NCI-H2227 (cell line): ENCODE measurements at regions not wholly inside any gene's neighbourhood (a gene's known extent, or its start where the extent isn't known, plus 50 kb on each side); places are given as distances from the start of the nearest gene placed in this dataset.

Source experiments
- DNase-seq: peaks from one replicate; lab custom pipeline; 2025; ENCODE audit not compliant: unreplicated experiment; lab: John Stamatoyannopoulos, UW

DNA sequence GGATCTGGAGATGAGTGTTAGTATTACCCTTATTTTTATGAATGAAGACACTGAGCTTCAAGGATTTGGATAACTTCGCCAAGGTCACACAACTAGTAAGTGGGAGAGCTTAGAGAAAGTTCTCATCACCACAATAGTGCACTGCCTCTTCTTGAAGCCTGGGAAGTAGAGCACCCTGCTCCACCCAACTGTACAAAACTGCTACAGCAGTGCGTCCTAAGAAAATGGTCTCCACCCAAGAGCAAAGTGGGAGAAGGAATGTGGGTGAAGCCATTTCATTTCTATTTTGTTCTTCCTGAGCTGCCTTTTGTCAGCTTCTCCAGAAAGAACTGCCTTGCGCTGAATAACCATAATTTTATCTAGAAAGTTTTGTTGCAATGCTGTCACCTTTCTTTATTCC is 403.9 kb upstream of the FAT3 start:
- no peak for DNase-seq

DNA sequence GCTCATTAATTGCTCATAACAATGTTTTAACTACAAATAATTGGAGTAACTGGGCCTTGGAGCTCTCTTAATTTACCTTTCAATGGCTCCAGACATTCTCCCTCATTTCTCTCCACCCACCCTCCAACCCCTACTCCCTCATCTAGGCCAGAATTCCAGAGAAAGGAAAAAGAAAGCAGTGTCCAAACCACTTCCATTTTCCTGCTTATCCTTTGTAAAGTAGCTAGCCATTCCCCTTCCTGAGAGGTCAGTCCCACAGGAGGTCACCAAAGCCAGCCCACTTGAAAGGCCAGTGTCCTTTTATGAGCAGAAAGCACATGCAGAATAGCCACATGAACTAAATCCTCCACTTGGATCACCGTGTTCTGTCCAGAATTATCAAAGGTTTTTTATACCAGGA is 404.8 kb upstream of the FAT3 start:
- no peak for DNase-seq

DNA sequence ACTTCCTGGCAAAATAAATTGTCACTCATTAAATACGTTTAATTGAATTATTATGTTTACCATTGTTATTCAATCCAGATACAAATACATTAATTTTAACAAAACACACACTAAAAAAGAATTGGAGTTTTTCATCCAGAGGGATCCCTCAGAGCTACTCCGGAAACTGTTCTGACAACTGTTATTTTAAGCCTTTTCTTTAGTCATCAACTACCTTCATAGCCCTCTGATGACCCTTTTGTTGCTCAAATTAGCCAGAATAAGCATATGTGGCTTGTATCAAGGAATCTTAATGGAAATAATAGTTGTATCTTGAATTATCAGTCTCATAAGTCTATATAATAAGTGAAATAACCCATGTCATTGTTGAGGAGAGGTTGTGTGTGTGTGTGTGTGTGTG is 405.4 kb upstream of the FAT3 start:
- no peak for DNase-seq

DNA sequence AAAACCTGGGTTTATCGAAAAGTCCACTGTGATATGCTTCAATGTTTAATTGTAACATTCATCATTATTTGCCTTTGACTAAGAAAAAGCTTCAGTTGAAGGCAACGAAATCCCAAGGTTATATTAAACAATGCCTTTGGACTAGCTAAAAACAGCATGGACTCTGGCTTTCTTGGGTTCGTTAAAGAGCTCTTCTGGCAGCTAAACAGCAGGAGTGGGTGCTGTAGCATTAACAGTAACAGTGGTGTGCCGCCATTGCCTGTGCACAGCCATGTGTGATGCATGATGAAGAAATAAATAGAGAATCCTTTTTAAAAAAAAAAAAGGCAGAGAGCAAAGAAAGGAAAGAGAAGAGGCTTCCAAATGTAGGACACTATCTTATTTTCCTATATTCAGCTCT is 406.6 kb upstream of the FAT3 start:
- DNase-seq = no peak

DNA sequence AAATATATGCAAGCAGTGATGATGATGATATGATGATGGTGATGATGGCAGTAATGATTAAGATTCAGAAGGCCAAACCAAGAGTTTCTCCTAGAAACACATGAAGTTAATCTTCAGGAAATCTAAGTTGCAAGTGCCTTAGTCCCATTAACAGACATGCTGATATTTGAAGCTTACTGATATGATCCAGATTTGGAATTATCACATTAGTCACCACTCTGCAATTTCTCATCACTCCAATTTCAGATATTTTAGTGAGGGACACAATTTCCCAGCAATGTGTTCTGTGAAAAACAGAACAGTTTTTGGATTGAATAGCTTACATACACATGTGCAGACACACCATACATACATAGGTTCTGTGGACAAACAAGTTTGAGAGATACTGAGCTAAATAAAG is 411.4 kb upstream of the FAT3 start:
- no peak for DNase-seq

DNA sequence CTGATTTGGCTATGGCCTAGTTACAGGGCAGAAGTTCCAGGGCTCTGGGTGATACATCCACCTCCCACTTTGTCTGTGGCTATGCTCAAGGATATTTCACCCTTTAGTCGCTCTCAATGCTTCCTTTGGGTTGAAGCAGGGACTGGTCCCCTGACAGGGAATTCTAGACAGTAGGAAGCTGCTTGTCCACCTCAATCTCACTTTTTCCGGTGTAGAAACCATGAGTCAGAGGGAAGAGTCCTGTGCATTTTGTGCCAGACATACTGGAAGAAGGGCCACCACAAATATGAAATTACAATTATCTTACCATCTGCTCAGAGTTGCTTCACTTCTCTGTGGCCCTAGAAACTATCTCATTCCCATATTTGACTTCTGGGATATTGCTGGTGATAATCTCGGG is 413.7 kb upstream of the FAT3 start:
- no peak for DNase-seq

DNA sequence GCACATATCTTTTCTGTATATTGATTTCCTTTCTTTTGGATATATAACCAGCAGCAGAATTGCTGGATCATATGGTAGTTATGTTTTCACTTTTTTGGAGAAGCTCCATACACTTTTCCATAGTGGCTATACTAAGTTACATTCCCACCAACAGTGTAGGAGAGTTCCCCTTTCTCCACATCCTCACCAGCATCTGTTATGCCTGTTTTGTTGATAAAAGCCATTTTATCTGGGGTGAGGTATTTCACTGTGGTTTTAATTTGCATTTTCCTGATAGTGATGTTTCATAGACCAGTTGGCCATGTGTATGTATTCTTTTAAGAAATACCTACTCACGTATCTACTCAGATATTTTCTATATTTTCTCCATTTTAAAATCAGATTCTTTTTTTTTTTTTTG is 419.3 kb upstream of the FAT3 start:
- no peak for DNase-seq

DNA sequence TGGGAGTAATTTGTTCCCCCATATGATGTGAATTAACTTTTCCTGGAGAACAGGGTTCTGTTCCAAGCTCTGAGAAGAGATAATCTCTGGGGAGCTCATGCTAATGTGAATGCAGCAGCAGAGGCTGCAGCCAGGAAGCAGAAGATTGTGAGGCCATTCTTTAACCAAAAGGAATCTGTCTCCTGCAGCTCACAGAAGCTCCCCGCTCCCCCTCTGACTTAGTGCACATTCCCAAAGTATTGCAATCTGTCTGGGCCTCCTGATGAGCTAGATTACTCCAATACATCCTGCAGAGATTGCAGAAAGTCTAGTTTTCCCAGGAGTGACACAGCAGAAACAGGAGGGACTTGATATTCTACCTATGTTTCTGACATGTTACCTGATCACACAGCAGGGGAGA is 420.6 kb upstream of the FAT3 start:
- DNase-seq = no peak

DNA sequence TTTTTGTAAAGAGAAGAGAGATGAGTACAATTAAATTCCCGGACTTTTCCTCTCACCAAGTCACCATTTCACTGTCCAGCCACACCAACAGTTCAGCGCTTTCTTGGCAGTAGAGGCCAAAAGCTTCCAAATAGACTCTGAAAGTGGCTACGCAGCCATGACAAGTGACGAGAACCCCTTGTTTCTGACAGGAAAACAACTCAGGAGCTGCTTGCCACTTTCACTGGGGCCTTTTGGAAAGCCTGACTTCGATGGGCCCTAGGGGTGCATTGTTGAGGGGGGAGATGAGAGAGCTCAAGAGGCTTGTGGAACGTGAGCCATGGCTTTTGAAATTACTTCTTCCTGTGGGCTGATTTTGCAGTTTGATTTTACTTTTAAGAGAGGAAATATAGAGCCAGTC is 422.1 kb upstream of the FAT3 start:
- DNase-seq = no peak

DNA sequence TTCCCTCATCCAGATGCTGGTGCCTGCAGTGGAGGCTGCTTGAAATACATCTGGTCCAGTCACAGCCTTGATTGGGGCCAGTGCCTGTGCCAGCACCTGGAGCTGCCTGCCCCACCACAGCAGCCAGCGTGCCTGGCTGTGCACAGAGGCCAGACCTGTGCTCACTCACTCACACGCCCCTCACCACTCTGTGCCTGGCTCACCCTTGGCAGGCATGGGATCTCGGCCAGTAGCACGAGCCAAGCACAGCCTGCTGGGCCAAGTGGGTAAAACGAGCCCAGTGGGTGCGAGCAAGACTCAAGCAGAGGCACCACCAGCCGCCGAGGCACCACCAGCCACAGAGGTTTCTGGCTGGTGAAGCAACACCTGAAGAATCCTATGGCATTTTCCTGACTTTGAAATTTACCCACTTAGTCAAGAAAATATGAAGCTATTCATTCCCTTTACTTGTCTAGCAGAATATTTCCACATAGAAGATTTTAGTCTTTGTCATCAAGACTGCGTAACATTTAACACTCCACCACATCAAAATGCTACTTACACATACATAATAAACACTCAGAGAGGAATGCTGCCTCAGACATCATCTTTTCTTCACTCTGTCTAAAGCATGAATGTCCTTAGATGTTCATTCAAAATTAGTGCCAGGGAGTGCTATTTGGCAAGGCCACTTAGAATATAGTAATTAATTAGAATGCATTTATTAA is 424.3 kb upstream of the FAT3 start:
- DNase-seq = no peak

DNA sequence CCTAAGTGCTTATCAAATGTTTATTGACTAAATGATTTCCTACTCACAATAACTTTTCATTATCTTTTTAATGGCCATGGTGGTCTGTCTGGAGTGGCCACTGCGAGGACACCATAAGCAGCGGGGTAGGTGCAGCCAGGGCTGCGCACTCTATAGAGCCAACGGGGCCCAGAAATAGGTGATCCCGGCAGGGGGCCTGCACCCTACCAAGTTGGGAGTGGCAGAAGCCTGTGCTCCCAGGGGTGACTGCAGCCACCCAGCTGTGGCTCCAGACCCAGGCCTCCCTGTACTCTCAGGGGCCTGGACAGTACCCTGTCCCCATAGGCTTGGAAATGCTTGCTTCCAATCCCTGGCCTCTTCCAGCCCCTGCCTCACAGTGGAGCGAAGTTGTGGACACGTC is 426.4 kb upstream of the FAT3 start:
- no peak for DNase-seq

DNA sequence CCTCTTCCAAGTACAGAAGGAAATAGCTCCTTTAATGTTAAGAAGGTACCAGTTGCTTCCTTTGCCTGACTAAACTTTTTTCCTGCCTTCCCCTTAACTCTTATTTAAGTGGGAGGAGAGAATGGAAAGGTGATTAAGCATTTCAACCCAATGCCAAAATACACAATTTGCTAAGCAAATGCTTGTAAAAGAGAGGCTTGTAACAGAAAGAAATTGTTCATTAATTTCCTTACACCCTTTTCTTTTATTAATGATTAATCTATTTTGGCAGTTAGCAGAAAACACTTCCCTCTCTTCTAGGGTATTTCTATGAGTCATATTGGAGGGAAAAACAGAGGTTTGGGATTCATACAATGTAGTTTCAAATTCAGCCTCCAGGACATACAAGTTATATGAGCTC is 427.6 kb upstream of the FAT3 start:
- DNase-seq = no peak

DNA sequence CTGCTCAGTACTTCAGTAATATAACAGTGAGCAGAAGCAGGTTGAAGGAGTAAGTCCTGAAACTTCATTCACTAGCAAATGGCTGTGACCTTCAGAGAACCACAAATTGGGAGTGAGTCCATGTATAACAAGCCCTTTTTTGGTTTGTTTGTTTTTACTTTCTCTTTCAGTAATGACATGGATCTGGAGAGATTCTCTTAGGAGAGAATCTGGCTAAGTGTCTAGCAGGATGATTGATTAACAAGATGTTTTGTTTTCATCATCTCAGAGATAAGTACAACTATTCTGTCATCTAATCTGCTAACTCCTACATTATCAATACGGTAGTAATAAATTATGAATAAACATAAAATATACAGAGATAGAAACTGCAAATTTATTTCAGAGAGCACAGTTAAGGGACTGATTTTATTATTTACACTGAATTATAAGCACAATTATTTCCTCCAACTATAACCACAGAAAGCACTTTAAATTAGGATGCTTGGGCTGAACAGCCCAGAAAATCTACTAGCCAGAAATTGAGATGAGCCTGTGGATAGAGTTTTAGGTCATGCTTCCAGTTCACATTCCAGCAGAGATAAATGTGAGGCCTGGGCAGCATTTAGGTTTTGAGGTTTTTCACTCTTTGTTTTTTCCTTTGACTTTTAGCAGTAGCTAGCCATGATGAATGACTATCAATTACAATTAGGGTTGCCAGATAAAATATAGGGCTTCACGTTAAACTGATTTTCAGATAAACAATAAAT is 429.3 kb upstream of the FAT3 start:
- DNase-seq = no peak

DNA sequence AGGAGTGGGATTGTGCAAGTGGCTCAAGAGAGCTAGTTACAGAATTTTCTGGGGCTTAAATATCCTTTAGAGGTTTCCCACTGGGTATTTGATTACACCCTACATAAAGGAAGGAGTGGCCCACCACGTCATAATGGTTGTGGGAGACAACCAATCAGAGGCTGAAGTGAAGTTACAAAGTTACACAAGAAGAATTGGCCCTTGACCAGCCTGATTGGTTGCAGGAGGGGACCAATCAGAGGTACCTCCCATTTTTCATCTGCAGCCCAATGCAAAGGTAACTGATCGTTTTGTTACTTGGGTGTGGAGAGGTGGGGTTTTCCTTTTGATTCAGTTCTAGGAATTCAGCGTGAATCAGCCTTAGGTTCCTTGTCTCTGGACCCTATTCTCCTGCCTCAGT is 430.5 kb upstream of the FAT3 start:
- DNase-seq = no peak

DNA sequence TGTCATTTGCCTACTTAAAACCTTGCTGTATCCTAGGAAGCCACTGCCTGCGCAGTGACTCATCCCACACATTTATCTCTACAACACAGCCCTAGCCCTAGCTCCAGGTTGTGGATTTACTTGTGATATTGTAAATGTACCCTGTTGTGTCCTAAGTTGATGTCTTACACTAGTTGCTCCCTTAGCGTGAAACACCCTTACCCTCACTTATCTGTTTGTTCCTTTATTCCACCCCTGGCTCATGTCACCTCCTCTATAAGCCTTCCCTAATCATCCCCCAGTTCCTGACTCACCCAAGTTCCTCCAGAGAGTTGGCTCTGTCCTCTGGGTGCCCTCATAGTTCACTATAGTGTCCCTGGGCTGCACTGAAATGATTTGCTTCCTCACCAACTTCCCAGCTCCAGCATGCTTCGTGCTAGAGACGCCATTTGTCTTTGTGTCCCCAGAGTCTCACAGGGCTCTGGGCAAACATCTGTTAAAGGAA is 431.8 kb upstream of the FAT3 start:
- no peak for DNase-seq

DNA sequence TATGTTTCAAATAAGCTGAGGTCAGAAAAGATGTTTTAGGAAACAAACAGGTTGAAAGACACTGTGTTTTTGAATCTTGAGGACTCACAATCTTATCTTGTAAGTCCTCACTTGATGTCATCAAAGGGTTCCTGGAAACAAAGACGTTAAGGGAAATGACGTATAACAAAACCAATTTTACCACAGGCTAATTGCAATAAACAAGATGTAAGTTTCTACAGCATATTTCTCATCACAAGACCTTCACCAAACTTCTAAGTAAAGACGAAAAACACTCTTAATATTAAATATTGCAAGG is 433.5 kb upstream of the FAT3 start:
- no peak for DNase-seq

DNA sequence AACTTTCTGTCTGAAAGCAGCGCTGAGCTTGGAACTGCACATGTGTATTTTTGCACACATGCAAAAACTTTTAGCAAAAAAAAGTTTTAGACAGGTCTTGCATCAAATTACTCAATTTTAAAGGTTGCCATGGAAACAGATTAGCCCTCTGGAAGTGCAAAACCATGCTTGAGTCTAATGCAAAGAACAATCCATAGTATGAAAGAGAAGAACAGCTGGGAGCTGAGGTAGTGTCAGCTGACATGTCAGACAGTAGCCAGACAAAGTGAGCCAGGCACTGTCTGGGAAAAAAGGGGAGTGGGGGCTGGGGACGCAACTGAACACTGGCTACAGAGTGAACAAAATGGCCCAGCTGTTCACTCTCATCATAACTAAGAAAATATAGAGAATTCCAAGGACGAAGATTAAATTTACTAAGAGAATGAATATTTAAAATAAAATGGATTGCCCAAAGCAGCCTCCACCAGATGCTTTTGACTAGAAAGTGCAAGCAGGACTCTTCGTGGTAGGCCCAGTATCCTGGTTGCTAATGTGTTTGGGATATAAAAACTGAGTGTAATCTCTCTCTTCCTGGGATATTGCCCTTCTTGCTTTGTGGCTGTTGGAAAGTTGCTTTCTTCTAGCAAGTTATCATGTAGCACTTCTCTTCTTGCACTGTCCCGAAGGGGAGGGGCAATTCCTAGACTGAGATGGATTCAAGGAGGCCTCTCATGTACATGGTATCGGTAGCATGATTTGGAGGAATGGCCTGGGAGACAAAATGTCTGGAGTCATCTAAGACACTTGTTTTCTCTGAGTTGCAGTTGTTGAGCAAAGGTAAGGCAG is 434.1 kb upstream of the FAT3 start:
- DNase-seq = no peak

DNA sequence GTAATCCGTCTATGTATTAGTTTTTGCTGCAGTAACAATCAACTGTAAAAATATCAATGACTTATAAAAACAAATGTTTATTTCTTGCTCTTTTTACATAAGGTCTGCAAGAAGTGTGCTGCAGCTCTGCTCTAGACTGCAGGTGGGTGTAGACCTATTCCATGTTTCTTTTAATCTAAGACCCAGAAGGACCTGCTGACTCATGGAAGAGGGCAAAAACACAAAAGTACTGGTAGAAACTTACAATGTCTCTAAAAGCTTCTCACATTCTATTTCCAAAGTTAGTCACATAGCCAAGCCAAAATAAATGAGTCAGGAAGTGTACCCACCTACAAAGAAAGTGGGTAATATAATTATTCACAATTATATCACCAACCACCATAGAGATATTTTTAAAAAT is 435.9 kb upstream of the FAT3 start:
- DNase-seq = no peak

DNA sequence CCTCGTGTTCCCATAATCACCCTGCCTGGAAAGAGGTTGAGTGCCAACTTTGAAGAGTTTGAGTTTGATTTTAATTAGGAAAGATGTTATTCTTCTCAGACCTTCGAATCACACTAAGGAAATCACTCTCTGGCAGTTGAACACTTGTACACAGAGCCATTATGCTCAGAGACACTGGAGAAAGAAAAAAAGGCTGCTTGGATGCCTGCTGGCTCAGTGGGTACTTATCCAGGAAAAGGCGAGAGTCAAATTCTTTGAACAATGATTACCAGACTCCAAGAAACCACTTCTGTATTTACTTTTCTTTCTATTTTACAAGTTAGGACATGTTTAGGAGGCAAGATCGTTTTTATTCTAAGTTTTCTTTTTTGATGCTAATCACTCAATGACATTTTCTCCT is 438.5 kb upstream of the FAT3 start:
- no peak for DNase-seq

DNA sequence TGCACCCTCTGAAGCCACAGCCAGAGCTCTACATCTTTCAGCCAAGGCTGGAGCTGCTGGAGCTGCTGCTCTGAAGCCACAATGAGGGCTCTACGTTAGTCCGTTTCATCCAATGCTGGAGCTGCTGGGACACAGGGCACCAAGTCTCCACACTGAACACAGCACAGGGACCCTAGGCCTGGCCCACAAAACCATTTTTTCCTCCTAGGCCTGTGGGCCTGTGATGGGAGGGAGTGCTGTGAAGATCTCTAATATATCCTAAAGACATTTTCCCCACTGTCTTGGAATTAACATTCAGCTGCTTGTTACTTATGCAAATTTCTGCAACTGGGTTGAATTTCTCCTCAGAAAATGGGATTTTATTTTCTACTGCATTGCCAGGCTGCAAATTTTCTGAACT is 441.4 kb upstream of the FAT3 start:
- DNase-seq = no peak

DNA sequence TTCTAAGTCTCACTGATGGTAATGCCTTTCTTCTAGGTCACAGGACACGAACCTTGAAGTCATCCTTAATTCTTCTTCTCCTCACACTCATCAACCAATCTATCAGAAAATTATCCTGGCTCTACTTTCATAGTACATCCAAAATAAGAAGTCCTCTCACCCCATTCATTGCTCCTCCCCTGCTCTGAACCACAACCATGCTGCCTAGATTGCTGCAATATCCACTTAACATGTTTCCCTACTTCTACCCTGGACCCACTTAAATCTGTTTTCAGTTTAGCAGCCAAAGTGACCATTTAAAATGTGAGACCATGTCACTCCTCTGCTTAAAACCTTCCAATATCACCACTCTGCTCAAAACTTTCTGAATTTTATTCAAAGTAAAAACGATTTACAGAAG is 445.9 kb upstream of the FAT3 start:
- DNase-seq = no peak

DNA sequence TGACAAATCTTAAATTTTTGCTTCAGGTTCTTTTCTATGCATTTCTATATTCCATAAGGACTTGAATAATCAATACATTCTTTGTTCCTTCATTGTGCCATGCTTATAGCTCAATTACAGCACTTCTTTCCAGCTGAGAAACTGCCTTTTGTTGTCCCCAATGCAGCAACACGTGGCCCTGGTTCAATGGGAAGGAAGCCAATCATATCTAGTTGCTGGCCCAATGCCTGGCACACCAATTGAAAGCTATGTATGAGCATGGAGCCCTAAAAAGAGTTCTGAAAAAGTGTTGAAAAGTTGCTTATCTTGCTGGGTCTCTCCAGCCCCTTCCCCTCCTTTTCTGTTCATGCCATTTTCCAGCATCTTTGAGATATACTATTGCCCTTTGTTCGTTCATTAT is 448.0 kb upstream of the FAT3 start:
- no peak for DNase-seq
